ENCODE measurements at regions not wholly inside any gene's neighbourhood (a gene's known extent, or its start where the extent isn't known, plus 50 kb on each side); places are given as distances from the start of the nearest gene placed in this dataset.

DNA sequence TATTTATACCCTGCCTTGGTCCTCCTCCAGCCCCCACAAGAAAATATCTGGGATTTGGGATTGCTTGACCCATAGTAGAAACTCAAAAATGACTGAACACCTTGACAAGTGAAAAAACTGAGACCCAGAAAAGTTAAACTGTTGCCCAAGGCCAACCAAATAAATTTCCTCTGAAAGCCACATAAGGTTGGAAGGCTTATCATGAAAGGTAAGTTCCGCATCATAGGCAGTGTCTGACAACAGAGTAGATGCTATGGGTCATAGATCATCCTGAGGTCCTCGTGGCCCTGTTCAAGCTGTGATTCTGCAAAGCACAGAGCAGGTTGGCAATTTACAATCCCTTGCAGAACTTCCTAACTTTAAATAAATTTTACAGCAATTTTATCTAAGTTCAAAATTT lies 140.8 kb upstream of the TSC22D2 start:
- ATAC-seq (ENCODE audit: low read depth) (no peak), DNase-seq (no peak)
- Mint-ChIP-seq H3K4me3 (no peak overlapping the region), H3K27ac (no peak overlapping the region), H3K9me3 (ENCODE audit: insufficient read depth) (no peaks in the 10 kb centered on the region), H3K27me3 (peaks cover 3% of the 10 kb centered on the region), H3K4me1 (peaks cover 4% of the 10 kb centered on the region)
- no peaks in the 10 kb centered on the region for H3K79me2 ChIP-seq (ENCODE audit: control insufficient read depth, insufficient read depth, low read length)
- H3K27ac ChIP-seq (ENCODE audit: low read length in 2 of 2), result no peak overlapping the region
- POLR2A ChIA-PET, result no interaction called here
- no peak overlapping the region for H2AFZ ChIP-seq (ENCODE audit: insufficient read depth, low read depth, low read length, poor library complexity, severe bottlenecking)
- H3K36me3 ChIP-seq (replicated peaks in 1 of 2; ENCODE audit: control extremely low read depth in 1 of 2, control insufficient read depth in 1 of 2, extremely low read depth in 1 of 2, insufficient read depth in 2 of 2, low read length in 1 of 2), result no peaks in the 10 kb centered on the region
- H3K9ac ChIP-seq (ENCODE audit: low read length), result no peak overlapping the region
- peaks cover 0 to 3% (median 0%) of the 10 kb centered on the region in 4 experiments for H3K27me3 ChIP-seq (replicated peaks in 1 of 4; ENCODE audit: control extremely low read depth in 1 of 4, control insufficient read depth in 3 of 4, insufficient read depth in 4 of 4, low read length in 3 of 4)
- TF ChIP-seq, protein P1, sequence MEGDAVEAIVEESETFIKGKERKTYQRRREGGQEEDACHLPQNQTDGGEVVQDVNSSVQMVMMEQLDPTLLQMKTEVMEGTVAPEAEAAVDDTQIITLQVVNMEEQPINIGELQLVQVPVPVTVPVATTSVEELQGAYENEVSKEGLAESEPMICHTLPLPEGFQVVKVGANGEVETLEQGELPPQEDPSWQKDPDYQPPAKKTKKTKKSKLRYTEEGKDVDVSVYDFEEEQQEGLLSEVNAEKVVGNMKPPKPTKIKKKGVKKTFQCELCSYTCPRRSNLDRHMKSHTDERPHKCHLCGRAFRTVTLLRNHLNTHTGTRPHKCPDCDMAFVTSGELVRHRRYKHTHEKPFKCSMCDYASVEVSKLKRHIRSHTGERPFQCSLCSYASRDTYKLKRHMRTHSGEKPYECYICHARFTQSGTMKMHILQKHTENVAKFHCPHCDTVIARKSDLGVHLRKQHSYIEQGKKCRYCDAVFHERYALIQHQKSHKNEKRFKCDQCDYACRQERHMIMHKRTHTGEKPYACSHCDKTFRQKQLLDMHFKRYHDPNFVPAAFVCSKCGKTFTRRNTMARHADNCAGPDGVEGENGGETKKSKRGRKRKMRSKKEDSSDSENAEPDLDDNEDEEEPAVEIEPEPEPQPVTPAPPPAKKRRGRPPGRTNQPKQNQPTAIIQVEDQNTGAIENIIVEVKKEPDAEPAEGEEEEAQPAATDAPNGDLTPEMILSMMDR (IDR thresholded peaks at IDR 0.05), result no peak
- TF ChIP-seq EZH2 (IDR thresholded peaks at IDR 0.05; ENCODE audit: borderline replicate concordance, insufficient read depth, low read depth, low read length, poor library complexity, severe bottlenecking), result no peak
- no peaks in the 10 kb centered on the region for H3K9me3 ChIP-seq (ENCODE audit: control extremely low read depth in 1 of 3, control insufficient read depth in 2 of 3, insufficient read depth in 1 of 3, low read length in 2 of 3)
- 100% methylated on average over 1 of the region's 2 CpGs for WGBS (ENCODE audit: insufficient coverage)
- H3K4me1 ChIP-seq (ENCODE audit: control insufficient read depth in 2 of 2, insufficient read depth in 2 of 2, low read length in 2 of 2), result no peaks in the 10 kb centered on the region
- CTCF ChIA-PET, result no interaction called here
- no peaks in the 10 kb centered on the region for H4K20me1 ChIP-seq (ENCODE audit: control insufficient read depth, insufficient read depth, low read length, poor library complexity, severe bottlenecking)
- intact Hi-C loops (cut with micrococcal nuclease), result no loop called here
- H3K4me2 ChIP-seq (replicated peaks; ENCODE audit: low read depth, low read length, poor library complexity, severe bottlenecking), result no peak overlapping the region
- no peak overlapping the region for H3K4me3 ChIP-seq (ENCODE audit: control extremely low read depth in 1 of 5, extremely low read depth in 1 of 5, insufficient read depth in 1 of 5, low read depth in 2 of 5, low read length in 4 of 5)

DNA sequence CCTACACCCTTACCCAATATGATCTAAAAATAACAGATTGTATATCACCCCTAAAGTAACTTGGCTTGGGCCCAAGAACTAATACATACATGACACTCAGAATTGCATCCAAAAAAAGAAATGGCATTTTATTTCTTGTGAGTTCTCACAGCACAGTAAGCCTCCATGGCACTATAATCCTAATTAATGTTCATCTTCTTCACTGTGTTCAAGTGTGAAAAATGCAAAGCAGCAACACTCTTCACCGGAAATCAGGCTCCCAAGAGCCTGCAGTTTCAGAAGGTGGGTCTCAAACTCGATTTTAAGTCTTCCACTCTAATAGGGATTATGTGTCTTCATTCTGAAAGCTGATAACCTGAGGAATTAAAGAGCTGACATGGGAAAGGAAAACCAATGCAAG lies 142.8 kb upstream of the TSC22D2 start:
- CTCF ChIA-PET, result no interaction called here
- Histone ChIP-seq H3K4me2 (replicated peaks; ENCODE audit: low read depth, low read length, poor library complexity, severe bottlenecking) (no peak overlapping the region), H3K27ac (ENCODE audit: low read length in 2 of 2) (no peak overlapping the region), H3K9me3 (ENCODE audit: control extremely low read depth in 1 of 3, control insufficient read depth in 2 of 3, insufficient read depth in 1 of 3, low read length in 2 of 3) (no peaks in the 10 kb centered on the region), H4K20me1 (ENCODE audit: control insufficient read depth, insufficient read depth, low read length, poor library complexity, severe bottlenecking) (no peaks in the 10 kb centered on the region), H3K36me3 (replicated peaks in 1 of 2; ENCODE audit: control extremely low read depth in 1 of 2, control insufficient read depth in 1 of 2, extremely low read depth in 1 of 2, insufficient read depth in 2 of 2, low read length in 1 of 2) (no peaks in the 10 kb centered on the region), H3K4me3 (ENCODE audit: control extremely low read depth in 1 of 5, extremely low read depth in 1 of 5, insufficient read depth in 1 of 5, low read depth in 2 of 5, low read length in 4 of 5) (no peak overlapping the region), H3K79me2 (ENCODE audit: control insufficient read depth, insufficient read depth, low read length) (no peaks in the 10 kb centered on the region), H2AFZ (ENCODE audit: insufficient read depth, low read depth, low read length, poor library complexity, severe bottlenecking) (no peak overlapping the region), H3K4me1 (ENCODE audit: control insufficient read depth in 2 of 2, insufficient read depth in 2 of 2, low read length in 2 of 2) (no peaks in the 10 kb centered on the region), H3K27me3 (replicated peaks in 1 of 4; ENCODE audit: control extremely low read depth in 1 of 4, control insufficient read depth in 3 of 4, insufficient read depth in 4 of 4, low read length in 3 of 4) (peaks cover 0 to 3% (median 0%) of the 10 kb centered on the region in 4 experiments), H3K9ac (ENCODE audit: low read length) (no peak overlapping the region)
- ATAC-seq (ENCODE audit: low read depth) (no peak), DNase-seq (no peak)
- TF ChIP-seq, protein P1 (IDR thresholded peaks at IDR 0.05), result no peak
- no peak for TF ChIP-seq EZH2 (IDR thresholded peaks at IDR 0.05; ENCODE audit: borderline replicate concordance, insufficient read depth, low read depth, low read length, poor library complexity, severe bottlenecking)
- Mint-ChIP-seq H3K4me3 (no peak overlapping the region), H3K27ac (no peak overlapping the region), H3K9me3 (ENCODE audit: insufficient read depth) (no peaks in the 10 kb centered on the region), H3K27me3 (peaks cover 3% of the 10 kb centered on the region), H3K4me1 (peaks cover 4% of the 10 kb centered on the region)
- intact Hi-C loops (cut with micrococcal nuclease), result no loop called here
- POLR2A ChIA-PET, result no interaction called here
- 72% methylated on average over 2 of the region's 2 CpGs for WGBS (ENCODE audit: insufficient coverage)
